IMR-90 (cell line): ENCODE measurements at regions not wholly inside any gene's neighbourhood (a gene's known extent, or its start where the extent isn't known, plus 50 kb on each side); places are given as distances from the start of the nearest gene placed in this dataset.

Source experiments
- ATAC-seq: fragments of 200-7000 bp; cut with Tn5 transposase; 2 replicates; pipeline ENCODE4 v1.9.1; 2020; ENCODE audit warnings: low read depth, mild to moderate bottlenecking, moderate library complexity
- BruUV-seq: library from RNA; stranded (reverse); fragments of 400-500 nt; replicated peaks from 2 replicates; lab custom pipeline; 2021; lab: Mats Ljungman, UMichigan
- CTCF ChIA-PET: fragments of 300-600 bp; formaldehyde crosslinking; extraction: SDS; loops from one replicate; lab custom pipeline; 2021; ENCODE audit warnings: antibody characterized with exemption; lab: Yijun Ruan, JAX
- POLR2A ChIA-PET: fragments of 300-600 bp; sonication (Branson Sonifier 250); formaldehyde crosslinking; loops from one replicate; lab custom pipeline; 2022; ENCODE audit warnings: antibody characterized with exemption; ENCODE audit not compliant: unreplicated experiment; lab: Charles Lee
- DNase-seq: peaks from one replicate; pipeline ENCODE4 v3.0.0; 2013
- H2AFZ ChIP-seq: replicated peaks from 2 replicates; pipeline ENCODE3; 2013; ENCODE audit warnings: low read length, mild to moderate bottlenecking; ENCODE audit not compliant: poor library complexity
- H2AK5ac ChIP-seq: 2 replicates; pipeline ENCODE4 v1.6.1; 2013; ENCODE audit warnings: low read depth, low read length, inconsistent platforms
- H2AK9ac ChIP-seq: replicated peaks from 2 replicates; pipeline ENCODE3; 2013; ENCODE audit warnings: mild to moderate bottlenecking, low read depth, low read length, moderate library complexity; ENCODE audit not compliant: poor library complexity
- H2BK120ac ChIP-seq: 2 replicates; pipeline ENCODE4 v1.6.1; 2013; ENCODE audit warnings: low read depth, low read length, inconsistent platforms
- H2BK15ac ChIP-seq: 3 replicates; pipeline ENCODE4 v1.6.1; 2013; ENCODE audit warnings: low read depth, low read length, inconsistent platforms
- H2BK20ac ChIP-seq: 2 replicates; pipeline ENCODE4 v1.6.1; 2013; ENCODE audit warnings: low read depth, mild to moderate bottlenecking, inconsistent platforms, low read length, moderate library complexity
- H2BK5ac ChIP-seq: 2 replicates; pipeline ENCODE4 v1.6.1; 2013; ENCODE audit warnings: mild to moderate bottlenecking, low read depth, low read length, inconsistent platforms; ENCODE audit not compliant: poor library complexity, severe bottlenecking
- H3K14ac ChIP-seq: replicated peaks from 2 replicates; pipeline ENCODE4 v1.6.1; 2013; ENCODE audit warnings: low read depth, low read length, inconsistent platforms
- H3K18ac ChIP-seq: 2 replicates; pipeline ENCODE4 v1.6.1; 2013; ENCODE audit warnings: low read depth, low read length, control low read depth
- H3K23ac ChIP-seq: 2 replicates; pipeline ENCODE4 v1.6.1; 2013; ENCODE audit warnings: low read depth, low read length, inconsistent platforms
- H3K27ac ChIP-seq: 2 replicates; pipeline ENCODE4 v1.5.1; 2013; ENCODE audit warnings: mild to moderate bottlenecking, control low read depth, low read length; ENCODE audit not compliant: insufficient read depth
- H3K27me3 ChIP-seq: 2 replicates; pipeline ENCODE4 v1.6.1; 2013; ENCODE audit warnings: low read length; ENCODE audit not compliant: control insufficient read depth, insufficient read depth
- H3K36me3 ChIP-seq: 2 replicates; pipeline ENCODE4 v1.6.1; 2013; ENCODE audit warnings: low read length, mixed read lengths; ENCODE audit not compliant: control insufficient read depth, insufficient read depth
- H3K4ac ChIP-seq: 2 replicates; pipeline ENCODE4 v1.6.1; 2013; ENCODE audit warnings: low read depth, low read length, inconsistent platforms
- H3K4me1 ChIP-seq: 2 replicates; pipeline ENCODE4 v1.6.1; 2013; ENCODE audit warnings: low read length, mixed read lengths; ENCODE audit not compliant: control insufficient read depth, insufficient read depth
- H3K4me2 ChIP-seq: 2 replicates; pipeline ENCODE4 v1.6.1; 2013; ENCODE audit warnings: low read depth, mild to moderate bottlenecking, control low read depth, low read length, moderate library complexity
- H3K4me3 ChIP-seq: 2 replicates; pipeline ENCODE4 v1.5.1; 2013; ENCODE audit warnings: low read depth, mild to moderate bottlenecking, control low read depth, low read length, moderate library complexity; ENCODE audit not compliant: insufficient read depth
- H3K56ac ChIP-seq: 2 replicates; pipeline ENCODE4 v1.6.1; 2013; ENCODE audit warnings: low read length, inconsistent platforms; ENCODE audit not compliant: insufficient read depth; ENCODE audit errors: extremely low read depth
- H3K79me1 ChIP-seq, 2 experiments: 2 replicates each; pipeline ENCODE4 v1.6.1; 2013; ENCODE audit warnings: low read length in 2 of 2, inconsistent platforms in 1 of 2, low read depth in 1 of 2
- H3K9ac ChIP-seq: 2 replicates; pipeline ENCODE4 v1.6.1; 2013; ENCODE audit warnings: low read depth, low read length, control low read depth
- H3K9me1 ChIP-seq: 2 replicates; pipeline ENCODE4 v1.6.1; 2013; ENCODE audit warnings: low read length, inconsistent platforms; ENCODE audit not compliant: insufficient read depth
- H3K9me3 ChIP-seq: 2 replicates; pipeline ENCODE4 v1.6.1; 2013; ENCODE audit warnings: low read length; ENCODE audit not compliant: control insufficient read depth, insufficient read depth
- H4K20me1 ChIP-seq: 2 replicates; pipeline ENCODE4 v1.6.1; 2013; ENCODE audit warnings: low read length, inconsistent platforms; ENCODE audit not compliant: insufficient read depth
- H4K5ac ChIP-seq: 2 replicates; pipeline ENCODE4 v1.6.1; 2013; ENCODE audit warnings: mild to moderate bottlenecking, low read depth, low read length, control low read depth
- H4K8ac ChIP-seq, 2 experiments: 2 replicates each; pipeline ENCODE4 v1.6.1; 2013; ENCODE audit warnings: low read depth in 2 of 2, low read length in 2 of 2, control low read depth in 1 of 2, inconsistent platforms in 1 of 2
- H4K91ac ChIP-seq: 2 replicates; pipeline ENCODE4 v1.6.1; 2013; ENCODE audit warnings: low read depth, low read length, inconsistent platforms; ENCODE audit not compliant: insufficient read depth
- CHD1 ChIP-seq: IDR thresholded peaks from 2 replicates; pipeline ENCODE4 v1.6.1; 2012; ENCODE audit warnings: low read depth, low read length, improper control_type of control experiment
- MAFK ChIP-seq: IDR thresholded peaks from 2 replicates; pipeline ENCODE4 v1.6.1; 2012; ENCODE audit warnings: low read depth, low read length, improper control_type of control experiment
- MXI1 ChIP-seq: IDR thresholded peaks from 2 replicates; pipeline ENCODE4 v1.6.1; 2012; ENCODE audit warnings: low read depth, mild to moderate bottlenecking, low read length, moderate library complexity, borderline replicate concordance
- RAD21 ChIP-seq: IDR thresholded peaks from 2 replicates; pipeline ENCODE4 v1.6.1; 2012; ENCODE audit warnings: low read length, improper control_type of control experiment
- RCOR1 ChIP-seq: IDR thresholded peaks from 2 replicates; pipeline ENCODE4 v1.6.1; 2012; ENCODE audit warnings: mild to moderate bottlenecking, low read length, improper control_type of control experiment; ENCODE audit not compliant: insufficient replicate concordance
- WGBS, 2 experiments: methylation state at CpG; one replicate each; pipeline versions ENCODE4 v1.1.5 to v1.1.7; 2013; ENCODE audit warnings: missing lambda C conversion rate in 2 of 2; ENCODE audit not compliant: insufficient read length in 1 of 2; ENCODE audit errors: extremely low coverage in 2 of 2; 5-methylcytosine and 5-hydroxymethylcytosine counted together
- dilution Hi-C: fragments of 300-500 bp; cut with HindIII; formaldehyde crosslinking; loops from one replicate; pipeline ENCODE4 v1.14.3; 2018; ENCODE audit warnings: low sequenced_read_pairs; ENCODE audit not compliant: unreplicated experiment
- in situ Hi-C: fragments of 300-500 bp; cut with MboI; formaldehyde crosslinking; loops from 3 replicates; pipeline ENCODE4 v1.14.3; 2019; ENCODE audit warnings: low sequenced_read_pairs, inconsistent platforms, mixed read lengths
- intact Hi-C: fragments of 100-400 bp; cut with micrococcal nuclease; formaldehyde crosslinking; loops from 2 replicates; pipeline ENCODE4 v1.10.0; 2022

GRCh38 chr16:63789603-63790002 lies 1332.3 kb downstream of the CDH11 start:
- no peak for ATAC-seq
- POLR2A ChIA-PET, result no interaction called here

More at GRCh38 chr16:63789603-63790002, 1332.3 kb downstream of the CDH11 start:
- H2AK9ac ChIP-seq, result no peak overlapping the region
- H2BK120ac ChIP-seq, result no peak overlapping the region
- no peak overlapping the region for H2AFZ ChIP-seq
- no TSS peak for BruUV-seq
- no peak overlapping the region for H2BK15ac ChIP-seq
- no peaks in the 10 kb centered on the region for H3K27me3 ChIP-seq
- H3K56ac ChIP-seq, result no peak overlapping the region
- no peak overlapping the region for H3K9ac ChIP-seq
- no peak overlapping the region for H3K27ac ChIP-seq
- TF ChIP-seq RCOR1, result no peak
- TF ChIP-seq RAD21, result no peak
- TF ChIP-seq CHD1, result no peak
- no peak for TF ChIP-seq MXI1
- no peak for TF ChIP-seq MAFK
- H2BK20ac ChIP-seq, result no peak overlapping the region
- dilution Hi-C loops (no loop called here), intact Hi-C loops (no loop called here), in situ Hi-C loops (no loop called here)
- no peak overlapping the region for H3K18ac ChIP-seq
- CTCF ChIA-PET, result no interaction called here
- H3K4me1 ChIP-seq, result no peaks in the 10 kb centered on the region
- no peak overlapping the region for H3K4me2 ChIP-seq
- H2BK5ac ChIP-seq, result no peak overlapping the region
- H3K9me1 ChIP-seq, result no peaks in the 10 kb centered on the region
- no peak overlapping the region for H4K8ac ChIP-seq
- WGBS, 2 experiments, result no CpG with 5 or more reads among the region's 2 CpGs
- peaks cover 7% of the 10 kb centered on the region for H3K9me3 ChIP-seq
- H4K5ac ChIP-seq, result no peak overlapping the region
- no peaks in the 10 kb centered on the region for H3K36me3 ChIP-seq
- no peaks in the 10 kb centered on the region for H4K20me1 ChIP-seq
- no peak overlapping the region for H2AK5ac ChIP-seq
- DNase-seq, result no peak
- no peak overlapping the region for H4K91ac ChIP-seq
- no peak overlapping the region for H3K4me3 ChIP-seq
- no peaks in the 10 kb centered on the region for H3K79me1 ChIP-seq
- H3K23ac ChIP-seq, result no peak overlapping the region
- H3K14ac ChIP-seq, result no peak overlapping the region
- H3K4ac ChIP-seq, result no peak overlapping the region
